Lower leg skin (tissue), 3 donors: ENCODE measurements at regions not wholly inside any gene's neighbourhood (a gene's known extent, or its start where the extent isn't known, plus 50 kb on each side); places are given as distances from the start of the nearest gene placed in this dataset.

ENCODE experiments used
- POLR2A ChIP-seq, 2 donors: fragments of 450-650 bp; IDR thresholded peaks; one replicate each; pipeline ENCODE4 v1.6.1; 2016 to 2017; ENCODE audit warnings: antibody characterized with exemption in 2 of 2, mild to moderate bottlenecking in 1 of 2, moderate library complexity in 1 of 2
- TF ChIP-seq, protein P1 (sequence below), 3 donors: fragments of 450-650 bp; IDR thresholded peaks; one replicate each; pipeline ENCODE4 v1.5.1; 2016; ENCODE audit warnings: antibody characterized with exemption in 3 of 3, mild to moderate bottlenecking in 3 of 3, moderate library complexity in 2 of 3

DNA sequence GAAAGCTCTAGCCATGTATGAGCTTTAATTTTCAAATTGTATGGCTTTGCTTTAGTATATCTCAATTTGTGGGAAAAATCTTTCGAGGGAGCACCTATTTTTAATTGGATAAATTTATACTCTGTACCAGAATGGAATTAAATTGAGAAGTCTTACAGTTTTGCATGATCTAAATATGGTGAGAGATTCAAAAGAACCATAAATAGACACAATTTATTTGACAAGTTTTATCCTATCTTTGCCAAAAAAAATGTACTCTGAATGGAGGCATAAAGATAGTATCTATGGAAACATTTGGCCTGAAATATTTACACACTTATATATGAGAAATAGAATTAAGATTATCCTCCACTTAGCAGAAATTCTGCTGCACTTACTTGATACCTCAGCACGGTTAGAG, 238.4 kb downstream of the NDUFA10 start:
- TF ChIP-seq, protein P1, sequence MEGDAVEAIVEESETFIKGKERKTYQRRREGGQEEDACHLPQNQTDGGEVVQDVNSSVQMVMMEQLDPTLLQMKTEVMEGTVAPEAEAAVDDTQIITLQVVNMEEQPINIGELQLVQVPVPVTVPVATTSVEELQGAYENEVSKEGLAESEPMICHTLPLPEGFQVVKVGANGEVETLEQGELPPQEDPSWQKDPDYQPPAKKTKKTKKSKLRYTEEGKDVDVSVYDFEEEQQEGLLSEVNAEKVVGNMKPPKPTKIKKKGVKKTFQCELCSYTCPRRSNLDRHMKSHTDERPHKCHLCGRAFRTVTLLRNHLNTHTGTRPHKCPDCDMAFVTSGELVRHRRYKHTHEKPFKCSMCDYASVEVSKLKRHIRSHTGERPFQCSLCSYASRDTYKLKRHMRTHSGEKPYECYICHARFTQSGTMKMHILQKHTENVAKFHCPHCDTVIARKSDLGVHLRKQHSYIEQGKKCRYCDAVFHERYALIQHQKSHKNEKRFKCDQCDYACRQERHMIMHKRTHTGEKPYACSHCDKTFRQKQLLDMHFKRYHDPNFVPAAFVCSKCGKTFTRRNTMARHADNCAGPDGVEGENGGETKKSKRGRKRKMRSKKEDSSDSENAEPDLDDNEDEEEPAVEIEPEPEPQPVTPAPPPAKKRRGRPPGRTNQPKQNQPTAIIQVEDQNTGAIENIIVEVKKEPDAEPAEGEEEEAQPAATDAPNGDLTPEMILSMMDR (IDR thresholded peaks at IDR 0.05) = no peak
- no peak for TF ChIP-seq POLR2A (IDR thresholded peaks at IDR 0.05)
